ENCODE measurements at regions not wholly inside any gene's neighbourhood (a gene's known extent, or its start where the extent isn't known, plus 50 kb on each side); places are given as distances from the start of the nearest gene placed in this dataset.

DNA sequence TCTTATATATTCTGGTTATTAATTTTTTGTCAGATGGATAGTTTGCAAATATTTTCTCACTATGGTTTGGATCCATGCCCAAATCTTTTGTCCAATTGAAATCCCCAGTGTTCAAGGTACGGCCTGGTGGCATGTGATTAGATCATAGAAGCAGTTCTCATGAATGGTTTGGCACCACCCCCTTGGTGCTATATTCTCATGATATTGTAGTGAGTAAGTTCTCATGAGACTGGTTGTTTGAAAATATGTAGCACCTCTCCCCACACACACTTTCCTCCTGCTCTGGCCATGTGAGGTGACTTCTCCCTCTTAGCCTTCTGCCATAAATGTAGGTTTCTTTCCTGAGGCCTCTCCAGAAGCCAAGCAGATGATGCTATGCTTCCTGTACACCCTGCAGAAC, 107.7 kb upstream of the KYNU start:
- TF ChIP-seq POLR2AphosphoS5 (IDR thresholded peaks at IDR 0.05; ENCODE audit: low read depth, low read length) (no peak), TAF1 (IDR thresholded peaks at IDR 0.05; ENCODE audit: borderline replicate concordance, insufficient read depth, low read length) (no peak), SIN3A (IDR thresholded peaks at IDR 0.05; ENCODE audit: borderline replicate concordance, insufficient read depth, low read length) (no peak), FOXP2 (optimal IDR thresholded peaks at IDR 0.05; ENCODE audit: borderline replicate concordance, extremely low read depth, extremely low read length, insufficient read depth) (no peak)
- TF ChIP-seq, protein P1, sequence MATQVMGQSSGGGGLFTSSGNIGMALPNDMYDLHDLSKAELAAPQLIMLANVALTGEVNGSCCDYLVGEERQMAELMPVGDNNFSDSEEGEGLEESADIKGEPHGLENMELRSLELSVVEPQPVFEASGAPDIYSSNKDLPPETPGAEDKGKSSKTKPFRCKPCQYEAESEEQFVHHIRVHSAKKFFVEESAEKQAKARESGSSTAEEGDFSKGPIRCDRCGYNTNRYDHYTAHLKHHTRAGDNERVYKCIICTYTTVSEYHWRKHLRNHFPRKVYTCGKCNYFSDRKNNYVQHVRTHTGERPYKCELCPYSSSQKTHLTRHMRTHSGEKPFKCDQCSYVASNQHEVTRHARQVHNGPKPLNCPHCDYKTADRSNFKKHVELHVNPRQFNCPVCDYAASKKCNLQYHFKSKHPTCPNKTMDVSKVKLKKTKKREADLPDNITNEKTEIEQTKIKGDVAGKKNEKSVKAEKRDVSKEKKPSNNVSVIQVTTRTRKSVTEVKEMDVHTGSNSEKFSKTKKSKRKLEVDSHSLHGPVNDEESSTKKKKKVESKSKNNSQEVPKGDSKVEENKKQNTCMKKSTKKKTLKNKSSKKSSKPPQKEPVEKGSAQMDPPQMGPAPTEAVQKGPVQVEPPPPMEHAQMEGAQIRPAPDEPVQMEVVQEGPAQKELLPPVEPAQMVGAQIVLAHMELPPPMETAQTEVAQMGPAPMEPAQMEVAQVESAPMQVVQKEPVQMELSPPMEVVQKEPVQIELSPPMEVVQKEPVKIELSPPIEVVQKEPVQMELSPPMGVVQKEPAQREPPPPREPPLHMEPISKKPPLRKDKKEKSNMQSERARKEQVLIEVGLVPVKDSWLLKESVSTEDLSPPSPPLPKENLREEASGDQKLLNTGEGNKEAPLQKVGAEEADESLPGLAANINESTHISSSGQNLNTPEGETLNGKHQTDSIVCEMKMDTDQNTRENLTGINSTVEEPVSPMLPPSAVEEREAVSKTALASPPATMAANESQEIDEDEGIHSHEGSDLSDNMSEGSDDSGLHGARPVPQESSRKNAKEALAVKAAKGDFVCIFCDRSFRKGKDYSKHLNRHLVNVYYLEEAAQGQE (IDR thresholded peaks at IDR 0.05; ENCODE audit: insufficient read depth in 1 of 2, low read depth in 2 of 2, low read length in 2 of 2): no peak
